ENCODE measurements at regions not wholly inside any gene's neighbourhood (a gene's known extent, or its start where the extent isn't known, plus 50 kb on each side); places are given as distances from the start of the nearest gene placed in this dataset.
"Not testable (repeated sequence)": the region's sequence is repeated elsewhere in the genome, so short reads cannot be mapped to it uniquely, and the experiment has no call there.

- DNase-seq, result no peak
Measured at GRCh38 chr3:95312650-95313049, 1249.8 kb downstream of the NSUN3 start.

DNA sequence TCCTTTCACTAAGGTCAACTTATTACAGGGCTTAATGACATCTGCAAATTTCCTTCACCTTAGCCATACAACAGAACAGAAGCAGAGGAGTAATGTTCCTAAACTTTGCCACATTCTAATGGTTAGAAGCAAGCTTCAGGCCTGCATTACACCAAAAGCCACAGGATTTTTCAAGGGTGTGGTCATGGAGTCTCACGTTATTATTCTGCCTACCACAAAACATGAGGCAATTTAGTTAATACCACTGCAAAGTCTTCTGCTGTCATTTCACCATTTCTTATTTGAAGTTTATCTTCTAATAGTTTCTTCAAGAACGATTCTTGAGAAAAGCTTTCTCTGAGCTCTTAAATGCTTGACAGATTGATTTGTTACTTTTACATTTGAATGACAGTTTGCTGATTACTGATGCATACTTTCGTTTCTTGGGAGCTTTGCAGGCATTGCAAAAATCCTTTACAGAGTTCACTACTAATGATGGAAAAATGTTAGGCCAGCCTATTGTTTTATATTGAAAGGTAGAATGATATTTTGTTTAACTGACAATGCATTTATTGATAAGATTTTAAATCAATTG, 1257.1 kb downstream of the NSUN3 start:
- no peak for DNase-seq

DNA sequence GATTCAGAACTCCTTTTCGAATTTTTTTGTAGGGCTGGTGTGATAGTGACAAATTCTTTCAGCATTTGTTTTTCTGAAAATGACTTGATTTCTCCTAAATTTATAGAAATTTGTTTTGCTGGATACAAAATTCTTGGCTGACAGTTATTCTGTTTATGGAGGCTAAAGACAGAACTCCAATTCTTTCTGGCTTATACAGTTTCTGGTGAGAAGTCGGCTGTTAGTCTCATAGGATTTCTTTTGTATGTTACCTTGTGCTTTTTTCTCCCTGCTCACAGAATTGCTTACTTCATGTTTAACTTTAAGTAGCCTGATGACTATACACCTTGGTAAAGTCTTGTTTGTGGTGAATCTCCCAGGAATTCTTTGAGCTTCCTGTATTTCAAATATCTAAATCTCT, 1264.6 kb downstream of the NSUN3 start:
- no peak for DNase-seq

DNA sequence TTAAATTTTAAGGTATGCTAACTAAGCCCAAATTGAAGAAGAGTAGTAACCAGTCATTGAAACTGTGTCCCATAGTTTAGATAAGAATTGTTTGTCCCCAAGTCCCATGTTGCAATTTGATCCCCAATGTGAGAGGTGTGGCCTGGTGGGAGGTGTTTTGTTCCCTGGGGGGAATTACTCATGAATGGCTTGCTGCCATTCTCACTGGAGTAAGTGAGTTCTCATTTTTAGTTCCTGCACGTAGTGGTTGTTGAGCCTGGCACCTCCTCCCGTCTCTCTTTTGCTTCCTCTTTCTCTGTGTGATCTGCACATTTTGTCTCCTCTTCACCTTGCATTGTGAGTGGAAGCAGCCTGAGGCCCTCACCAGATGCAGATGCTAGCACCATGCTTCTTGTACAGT, 1271.0 kb downstream of the NSUN3 start:
- DNase-seq, result no peak

DNA sequence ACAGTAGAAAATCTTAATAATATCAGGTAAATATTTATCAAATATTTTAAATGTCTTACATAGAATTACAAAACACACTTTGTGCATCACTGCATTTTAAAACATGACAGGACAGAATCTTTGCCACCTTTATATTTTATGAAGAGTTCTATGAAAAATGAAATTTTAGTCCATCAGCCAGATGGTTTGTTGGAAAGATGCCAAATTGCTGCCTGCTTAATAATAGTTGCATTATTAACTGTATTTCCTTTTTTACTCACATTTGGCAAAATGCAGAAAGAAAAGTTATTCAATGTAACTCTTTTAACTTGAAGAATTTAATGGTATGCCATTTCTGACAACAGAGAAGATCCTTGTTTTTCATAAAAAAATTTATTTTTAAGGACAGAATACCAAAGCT, 1271.6 kb downstream of the NSUN3 start:
- DNase-seq, result no peak

DNA sequence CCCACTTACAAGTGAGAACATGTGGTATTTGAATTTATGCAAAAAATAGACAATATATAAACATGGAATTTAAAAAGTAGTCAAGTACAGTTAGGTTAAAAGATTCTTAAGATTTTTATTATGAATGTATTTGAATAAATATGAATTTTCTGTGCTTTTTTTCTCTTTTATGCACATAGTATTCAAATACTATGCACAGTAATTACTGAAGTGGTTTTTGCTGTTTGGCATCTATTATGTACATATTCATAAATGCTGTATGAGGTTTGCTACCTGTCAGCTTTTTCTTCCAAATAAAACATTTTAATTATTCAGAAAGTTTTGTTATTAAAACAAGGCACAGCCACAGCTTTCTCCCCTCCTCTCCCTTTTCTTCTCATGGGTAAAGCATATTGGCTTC, 1272.7 kb downstream of the NSUN3 start:
- no peak for DNase-seq

DNA sequence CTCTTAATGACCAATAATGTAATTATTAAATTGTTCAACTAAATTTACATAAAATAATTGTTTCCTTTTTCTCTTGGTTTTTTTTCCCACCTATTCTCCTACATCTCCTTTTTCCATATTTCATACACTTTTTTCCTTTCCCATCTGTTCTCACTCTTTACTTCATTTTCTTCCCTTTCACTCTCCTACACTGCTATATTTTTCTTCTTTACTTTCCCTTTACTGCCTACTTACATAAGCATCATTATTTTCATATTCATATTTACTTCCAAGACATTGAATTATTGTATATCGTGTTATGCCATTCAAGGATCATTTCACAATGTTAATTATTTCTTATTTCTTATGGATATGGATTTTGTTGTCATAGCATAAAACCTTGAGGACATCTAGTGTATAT, 1275.6 kb downstream of the NSUN3 start:
- no peak for DNase-seq

- DNase-seq, result no peak
Measured at GRCh38 chr3:95341314-95341713, 1278.5 kb downstream of the NSUN3 start.

- no peak for DNase-seq
Measured at GRCh38 chr3:95343228-95343627, 1280.4 kb downstream of the NSUN3 start.

- no peak for DNase-seq
Measured at GRCh38 chr3:95343767-95344166, 1280.9 kb downstream of the NSUN3 start.

DNA sequence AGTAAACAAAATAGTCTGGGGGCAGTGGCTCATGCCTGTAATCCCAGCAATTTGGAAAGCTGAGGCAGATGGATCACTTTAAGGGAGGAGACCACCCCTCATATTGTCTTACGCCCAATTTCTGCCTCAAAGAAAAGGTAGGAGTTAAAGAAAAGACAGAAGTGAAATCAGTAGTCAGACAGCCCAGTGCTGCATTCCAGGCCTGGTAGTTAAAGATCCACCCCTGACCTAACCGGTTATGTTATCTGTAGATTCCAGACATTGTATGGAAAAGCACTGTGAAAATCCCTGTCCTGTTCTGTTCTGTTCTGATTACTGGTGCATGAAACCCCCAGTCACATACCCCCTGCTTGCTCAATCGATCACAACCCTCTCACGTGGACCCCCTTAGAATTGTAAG, 1285.1 kb downstream of the NSUN3 start:
- DNase-seq, result not testable (repeated sequence)

GRCh38 chr3:95348879-95349278, 1286.0 kb downstream of the NSUN3 start:
- DNase-seq, result no peak

DNA sequence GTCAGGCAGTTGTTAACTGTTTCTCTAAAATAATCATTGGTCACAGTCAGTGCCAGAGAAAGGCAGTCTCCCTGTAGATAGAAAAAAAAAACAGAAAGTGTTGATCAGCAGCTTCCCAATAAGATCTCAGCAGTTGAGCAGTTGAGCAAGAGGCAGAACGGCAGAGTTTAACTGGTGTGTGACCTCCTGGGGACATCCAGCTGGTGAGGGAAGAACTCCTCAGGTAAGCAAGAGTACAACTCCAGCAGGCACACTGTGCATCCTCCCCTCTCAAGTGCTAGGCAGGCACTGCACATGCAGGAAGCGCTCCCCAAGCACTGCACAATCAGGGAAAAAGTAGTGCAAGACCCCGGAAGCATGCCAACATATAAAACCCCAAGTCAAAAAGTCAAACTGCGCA, 1287.2 kb downstream of the NSUN3 start:
- no peak for DNase-seq

- DNase-seq, result no peak
Measured at GRCh38 chr3:95351158-95351557, 1288.3 kb downstream of the NSUN3 start.

- DNase-seq, result no peak
Measured at GRCh38 chr3:95352471-95352870, 1289.6 kb downstream of the NSUN3 start.

DNA sequence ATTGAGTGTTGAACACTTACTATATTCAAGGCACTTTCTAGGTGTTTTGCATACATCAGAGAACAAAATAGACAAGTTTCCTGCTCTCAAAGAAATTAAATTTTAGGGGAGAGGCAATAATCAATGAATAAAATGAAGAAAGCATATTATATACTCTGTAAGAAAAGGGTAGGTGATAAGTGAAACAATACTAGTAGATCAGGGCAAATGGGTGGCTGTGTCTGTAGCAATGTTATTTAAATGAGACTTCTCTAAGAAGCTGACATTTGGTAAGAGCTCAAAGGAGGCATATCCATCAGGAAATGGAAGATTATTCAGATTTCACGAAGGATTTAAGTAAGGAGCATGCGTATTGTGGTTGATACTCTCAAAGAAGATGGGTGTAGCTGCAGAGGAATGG, 1291.6 kb downstream of the NSUN3 start:
- DNase-seq, result no peak

DNA sequence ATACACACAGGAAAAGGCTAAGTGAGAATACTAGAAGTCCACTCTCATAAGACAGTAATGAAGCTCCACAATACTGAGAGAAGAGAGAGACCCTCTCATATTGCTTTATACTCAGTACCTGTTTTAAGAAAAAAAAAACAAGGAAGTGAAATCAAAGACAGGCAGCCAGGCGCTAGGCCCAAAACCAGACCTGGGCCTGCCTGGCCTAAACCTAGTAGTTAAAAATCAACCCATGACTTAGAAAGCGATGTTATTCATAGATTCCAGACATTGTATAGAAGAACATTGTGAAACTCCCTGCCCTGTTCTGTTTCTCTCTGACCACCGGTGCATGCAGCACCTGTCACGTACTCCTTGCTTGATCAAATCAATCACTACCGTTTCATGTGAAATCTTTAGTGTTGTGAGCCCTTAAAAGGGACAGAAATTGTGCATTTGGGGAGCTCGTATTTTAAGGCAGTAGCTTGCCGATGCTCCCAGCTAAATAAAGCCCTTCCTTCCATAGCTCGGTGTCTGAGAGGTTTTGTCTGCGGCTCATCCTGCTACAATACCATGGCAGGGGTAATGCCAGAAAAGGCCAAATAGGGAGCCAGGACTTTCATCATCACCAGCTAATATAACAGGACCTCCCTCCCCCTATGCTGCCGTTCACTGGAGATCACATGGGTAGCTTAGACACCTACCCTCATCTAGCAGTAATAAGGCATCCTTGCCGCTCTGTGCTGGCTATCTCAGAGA, 1294.1 kb downstream of the NSUN3 start:
- DNase-seq, result no peak

DNA sequence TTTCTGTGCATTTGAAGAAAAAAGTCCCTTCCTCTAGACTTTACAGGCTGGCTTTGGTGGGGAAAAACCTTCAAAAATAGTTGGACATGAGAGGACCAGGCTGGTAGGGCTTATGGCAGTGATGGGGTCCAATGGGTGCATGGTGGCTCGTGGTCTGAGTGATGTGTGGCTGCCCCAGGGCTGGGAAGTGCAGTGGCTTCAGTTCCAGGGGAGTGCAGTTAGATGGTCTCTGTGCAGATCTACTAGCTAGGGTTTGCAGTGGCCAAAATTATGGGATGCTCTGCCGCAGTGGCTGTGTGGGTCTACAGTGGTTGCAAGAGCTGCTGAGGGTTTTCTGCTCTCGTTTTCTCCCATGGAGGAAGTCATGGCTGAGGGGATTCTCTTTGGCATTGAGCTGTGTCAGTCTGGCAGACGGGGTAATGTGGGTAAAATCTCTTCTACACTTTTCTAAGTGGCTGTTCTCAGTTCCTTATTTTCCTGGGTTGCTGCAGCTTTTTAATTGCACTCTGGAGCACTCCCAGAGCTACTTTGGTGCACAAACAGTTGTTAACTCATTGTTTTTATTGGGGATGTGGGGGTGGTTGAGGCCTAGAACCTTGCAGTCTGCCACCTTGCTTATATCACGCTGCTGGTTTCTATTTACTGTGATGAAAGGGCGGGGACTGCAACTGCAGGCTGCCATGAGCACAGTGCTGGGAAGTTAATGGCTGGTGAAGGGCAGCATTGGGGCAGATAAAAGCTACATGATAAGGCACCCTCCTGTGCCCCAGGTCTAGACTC, 1324.6 kb downstream of the NSUN3 start:
- no peak for DNase-seq

GRCh38 chr3:95389725-95390313, 1327.0 kb downstream of the NSUN3 start:
- DNase-seq, result no peak

GRCh38 chr3:95394286-95394685, 1331.4 kb downstream of the NSUN3 start:
- no peak for DNase-seq

DNA sequence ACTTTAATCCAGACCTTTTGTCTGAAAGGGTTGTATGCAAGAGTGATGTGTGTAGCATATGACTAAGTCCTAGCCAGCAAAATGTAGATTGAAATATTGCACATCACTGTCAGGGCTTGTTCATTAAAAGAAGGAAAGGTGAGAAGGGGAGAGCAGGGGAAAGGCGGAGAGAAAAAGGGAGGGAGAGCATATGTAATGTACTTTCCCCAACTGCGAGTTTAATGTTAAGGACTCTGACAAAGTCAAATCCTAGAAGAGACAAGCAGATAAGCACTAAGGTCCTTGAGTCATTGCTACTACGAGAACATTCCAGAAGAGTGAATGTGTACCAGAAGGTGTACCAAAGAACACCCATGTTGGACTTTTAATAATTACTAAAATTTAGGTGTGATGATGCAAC, 1336.7 kb downstream of the NSUN3 start:
- DNase-seq, result no peak

- no peak for DNase-seq
Measured at GRCh38 chr3:95401693-95402092, 1338.8 kb downstream of the NSUN3 start.

DNA sequence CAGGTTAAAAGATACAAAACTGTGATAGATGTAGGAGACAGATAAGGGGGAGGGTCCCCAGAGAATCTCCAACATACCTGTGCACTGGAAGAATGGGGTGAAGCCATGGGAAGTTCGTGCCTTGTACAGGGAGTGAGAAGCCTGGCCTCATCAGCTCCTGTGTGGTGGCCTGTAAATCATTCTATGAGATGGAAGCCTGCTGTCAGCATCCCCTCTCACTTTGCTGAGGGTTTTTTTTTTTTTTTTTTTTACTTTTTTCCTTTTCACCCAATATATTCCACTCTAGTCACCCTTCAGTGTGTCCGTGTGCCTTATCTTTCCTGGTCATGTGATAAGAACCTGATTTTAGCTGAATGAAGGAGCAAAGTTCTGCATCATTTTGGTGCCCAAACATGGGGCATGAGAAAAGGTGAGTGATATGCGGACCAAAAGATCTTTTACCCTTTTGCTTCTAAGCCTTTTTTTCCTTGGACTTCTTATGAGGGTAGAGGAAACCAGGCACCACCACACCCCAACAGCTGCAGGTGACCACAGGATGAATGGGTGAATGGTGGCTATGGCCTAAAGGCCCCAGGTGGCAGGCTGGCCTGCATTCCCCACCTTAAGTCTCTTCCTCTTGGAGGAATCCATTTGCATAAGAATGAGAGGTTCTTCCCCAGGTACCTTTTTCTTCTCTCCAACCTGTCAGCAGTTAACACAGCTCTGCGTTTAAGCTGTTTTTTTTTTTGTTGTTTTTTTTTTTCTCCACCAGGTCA, 1345.0 kb downstream of the NSUN3 start:
- DNase-seq, result no peak

All from GF-D8 (cell line).